ENCODE measurements at regions not wholly inside any gene's neighbourhood (a gene's known extent, or its start where the extent isn't known, plus 50 kb on each side); places are given as distances from the start of the nearest gene placed in this dataset.
A peak's percentile ranks its signal among the peaks of the same experiment; 100 is the strongest.
"Not testable (repeated sequence)": the region's sequence is repeated elsewhere in the genome, so short reads cannot be mapped to it uniquely, and the experiment has no call there.

- peak; percentile 81 for DNase-seq
Observed at GRCh38 chr5:136620016-136620419, 254.7 kb upstream of the TRPC7 start.

GRCh38 chr5:136619556-136619955 lies 254.2 kb upstream of the TRPC7 start:
- peak; percentile 56 for DNase-seq

GRCh38 chr5:136615251-136616119 lies 250.1 kb upstream of the TRPC7 start:
- DNase-seq, result peak; percentile 21

- DNase-seq, result no peak
Observed at GRCh38 chr5:136613230-136613629, 247.9 kb upstream of the TRPC7 start.

GRCh38 chr5:136605638-136606037 lies 240.3 kb upstream of the TRPC7 start:
- no peak for DNase-seq

- no peak for DNase-seq
Observed at GRCh38 chr5:136600306-136600705, 235.0 kb upstream of the TRPC7 start.

- DNase-seq, result no peak
Observed at GRCh38 chr5:136598802-136599404, 233.6 kb upstream of the TRPC7 start.

GRCh38 chr5:136594416-136594815 lies 229.1 kb upstream of the TRPC7 start:
- no peak for DNase-seq

GRCh38 chr5:136590581-136590980 lies 225.2 kb upstream of the TRPC7 start:
- no peak for DNase-seq

GRCh38 chr5:136586196-136586595 lies 220.9 kb upstream of the TRPC7 start:
- no peak for DNase-seq

GRCh38 chr5:136584474-136584873 lies 219.1 kb upstream of the TRPC7 start:
- DNase-seq, result no peak

GRCh38 chr5:136579238-136579637 lies 213.9 kb upstream of the TRPC7 start:
- DNase-seq, result no peak

GRCh38 chr5:136569875-136570274 lies 204.5 kb upstream of the TRPC7 start:
- DNase-seq, result not testable (repeated sequence)

- not testable (repeated sequence) for DNase-seq
Observed at GRCh38 chr5:136565457-136565856, 200.1 kb upstream of the TRPC7 start.

GRCh38 chr5:136565050-136565449 lies 199.7 kb upstream of the TRPC7 start:
- DNase-seq, result not testable (repeated sequence)

- DNase-seq, result not testable (repeated sequence)
Observed at GRCh38 chr5:136564431-136564830, 199.1 kb upstream of the TRPC7 start.

- DNase-seq, result no peak
Observed at GRCh38 chr5:136563489-136563888, 198.1 kb upstream of the TRPC7 start.

- no peak for DNase-seq
Observed at GRCh38 chr5:136560126-136560525, 194.8 kb upstream of the TRPC7 start.

GRCh38 chr5:136559651-136560050 lies 194.3 kb upstream of the TRPC7 start:
- DNase-seq, result no peak

- DNase-seq, result not testable (repeated sequence)
Observed at GRCh38 chr5:136547096-136547495, 181.8 kb upstream of the TRPC7 start.

GRCh38 chr5:136546441-136546840 lies 181.1 kb upstream of the TRPC7 start:
- DNase-seq, result not testable (repeated sequence)

- not testable (repeated sequence) for DNase-seq
Observed at GRCh38 chr5:136545031-136545430, 179.7 kb upstream of the TRPC7 start.

- DNase-seq, result no peak
Observed at GRCh38 chr5:136538534-136538933, 173.2 kb upstream of the TRPC7 start.

GRCh38 chr5:136529081-136529480 lies 163.7 kb upstream of the TRPC7 start:
- DNase-seq, result no peak
